HL-60 (cell line): ENCODE measurements at regions not wholly inside any gene's neighbourhood (a gene's known extent, or its start where the extent isn't known, plus 50 kb on each side); places are given as distances from the start of the nearest gene placed in this dataset.

Experiments used
- DNase-seq, 2 experiments: peaks; one replicate each; pipeline ENCODE4 v3.0.0-alpha.2; 2010 to 2020; ENCODE audit warnings: low read depth in 1 of 2, low spot score in 1 of 2
- H3K27ac ChIP-seq: fragments of 250-450 bp; sonication (Bioruptor Pico); replicated peaks from 2 replicates; pipeline ENCODE4 v1.5.1; 2020; ENCODE audit warnings: mild to moderate bottlenecking, moderate library complexity
- H3K27me3 ChIP-seq: fragments of 250-450 bp; sonication (Bioruptor Pico); 2 replicates; pipeline ENCODE4 v1.5.1; 2021; ENCODE audit warnings: mild to moderate bottlenecking, moderate library complexity; ENCODE audit not compliant: insufficient read depth, poor library complexity, severe bottlenecking
- H3K4me3 ChIP-seq: replicated peaks from 2 replicates; pipeline ENCODE4 v1.5.1; 2011; ENCODE audit warnings: mild to moderate bottlenecking, control low read depth, low read length; ENCODE audit not compliant: insufficient read depth
- CTCF ChIP-seq: IDR thresholded peaks from one replicate; pipeline ENCODE4 v1.5.1; 2011; ENCODE audit warnings: low read length, control low read depth, inconsistent platforms; ENCODE audit not compliant: insufficient read depth
- GABPA ChIP-seq: IDR thresholded peaks from 2 replicates; pipeline ENCODE4 v1.6.1; 2012; ENCODE audit warnings: low read depth
- POLR2AphosphoS5 ChIP-seq: IDR thresholded peaks from 2 replicates; pipeline ENCODE4 v1.6.1; 2012; ENCODE audit warnings: low read depth
- REST ChIP-seq: IDR thresholded peaks from 2 replicates; pipeline ENCODE4 v1.6.1; 2012; ENCODE audit warnings: low read depth; ENCODE audit not compliant: insufficient replicate concordance
- SPI1 ChIP-seq: IDR thresholded peaks from 2 replicates; pipeline ENCODE4 v1.6.1; 2012; ENCODE audit warnings: low read depth, mild to moderate bottlenecking, borderline replicate concordance

GRCh38 chr4:62533573-62533972, 1333.4 kb downstream of the ADGRL3 start:
- Histone ChIP-seq H3K27me3 (no peaks in the 10 kb centered on the region), H3K4me3 (no peak overlapping the region), H3K27ac (no peak overlapping the region)
- DNase-seq: no peak
- TF ChIP-seq POLR2AphosphoS5 (no peak), CTCF (no peak), REST (no peak), SPI1 (no peak), GABPA (no peak)

- Histone ChIP-seq H3K27ac (no peak overlapping the region), H3K27me3 (no peaks in the 10 kb centered on the region), H3K4me3 (no peak overlapping the region)
- no peak for DNase-seq
- TF ChIP-seq GABPA: no peak
- no peak for TF ChIP-seq REST
- TF ChIP-seq SPI1: no peak
- TF ChIP-seq CTCF: no peak
- no peak for TF ChIP-seq POLR2AphosphoS5
These were observed 1331.6 kb downstream of the ADGRL3 start for GRCh38 chr4:62531731-62532130.

- no peak for DNase-seq
- no peaks in the 10 kb centered on the region for H3K27me3 ChIP-seq
- no peak overlapping the region for H3K4me3 ChIP-seq
- H3K27ac ChIP-seq: no peak overlapping the region
- TF ChIP-seq GABPA: no peak
- no peak for TF ChIP-seq SPI1
- no peak for TF ChIP-seq REST
- no peak for TF ChIP-seq CTCF
- TF ChIP-seq POLR2AphosphoS5: no peak
These were observed 1331.1 kb downstream of the ADGRL3 start for GRCh38 chr4:62531264-62531663.
